ENCODE measurements at regions not wholly inside any gene's neighbourhood (a gene's known extent, or its start where the extent isn't known, plus 50 kb on each side); places are given as distances from the start of the nearest gene placed in this dataset.

GRCh38 chr20:40110311-40110831, 578.7 kb downstream of the MAFB start:
- no peaks in the 10 kb centered on the region for H3K27me3 ChIP-seq
- 26 to 41% (median 33%) methylated on average over 4 of the region's 4 CpGs for WGBS, 3 donors
- H3K36me3 ChIP-seq, result no peaks in the 10 kb centered on the region
- TF ChIP-seq EP300 (IDR thresholded peaks at IDR 0.05) (no peak), POLR2A (IDR thresholded peaks at IDR 0.05) (no peak)
- H3K27ac ChIP-seq, result no peak overlapping the region
- H3K4me1 ChIP-seq (ENCODE audit: insufficient read depth), result no peaks in the 10 kb centered on the region
- no peaks in the 10 kb centered on the region for H3K9me3 ChIP-seq
- intact Hi-C loops (cut with DNase I), result no loop called here
- H3K4me3 ChIP-seq, result no peak overlapping the region
- no peak for DNase-seq

- WGBS, 3 donors, result 26 to 38% (median 29%) methylated on average over 5 of the region's 5 CpGs
- Histone ChIP-seq H3K36me3 (no peaks in the 10 kb centered on the region), H3K27ac (no peak overlapping the region), H3K4me3 (no peak overlapping the region), H3K4me1 (ENCODE audit: insufficient read depth) (no peaks in the 10 kb centered on the region), H3K9me3 (no peaks in the 10 kb centered on the region), H3K27me3 (no peaks in the 10 kb centered on the region)
- intact Hi-C loops (cut with DNase I), result no loop called here
- DNase-seq, result no peak
- no peak for TF ChIP-seq POLR2A (IDR thresholded peaks at IDR 0.05)
These were observed 579.9 kb downstream of the MAFB start for GRCh38 chr20:40109136-40109535.

- Histone ChIP-seq H3K9me3 (no peaks in the 10 kb centered on the region), H3K4me3 (no peak overlapping the region), H3K4me1 (ENCODE audit: insufficient read depth) (no peaks in the 10 kb centered on the region), H3K27ac (no peak overlapping the region), H3K27me3 (no peaks in the 10 kb centered on the region), H3K36me3 (no peaks in the 10 kb centered on the region)
- intact Hi-C loops (cut with DNase I), result no loop called here
- DNase-seq, result no peak
- 84 to 87% (median 84%) methylated on average over 7 of the region's 7 CpGs for WGBS, 3 donors
- no peak for TF ChIP-seq POLR2A (IDR thresholded peaks at IDR 0.05)
- no peak for TF ChIP-seq EP300 (IDR thresholded peaks at IDR 0.05)
- no peak for TF ChIP-seq CTCF (IDR thresholded peaks at IDR 0.05)
These were observed 580.7 kb downstream of the MAFB start for GRCh38 chr20:40108321-40108720.

- intact Hi-C loops (cut with DNase I), result no loop called here
- no peak for TF ChIP-seq CTCF (IDR thresholded peaks at IDR 0.05)
- TF ChIP-seq POLR2A (IDR thresholded peaks at IDR 0.05), result no peak
- no peak for TF ChIP-seq EP300 (IDR thresholded peaks at IDR 0.05)
- H3K9me3 ChIP-seq, result no peaks in the 10 kb centered on the region
- H3K27me3 ChIP-seq, result no peaks in the 10 kb centered on the region
- H3K36me3 ChIP-seq, result no peaks in the 10 kb centered on the region
- H3K4me1 ChIP-seq (ENCODE audit: insufficient read depth), result no peaks in the 10 kb centered on the region
- H3K4me3 ChIP-seq, result no peak overlapping the region
- no peak for DNase-seq
- WGBS, 3 donors, result 85 to 88% (median 87%) methylated on average over 5 of the region's 5 CpGs
- no peak overlapping the region for H3K27ac ChIP-seq
These were observed 584.1 kb downstream of the MAFB start for GRCh38 chr20:40104959-40105358.

- intact Hi-C loops (cut with DNase I), result no loop called here
These were observed 585.6 kb downstream of the MAFB start for GRCh38 chr20:40103420-40103819.

More at GRCh38 chr20:40103420-40103819, 585.6 kb downstream of the MAFB start:
- H3K9me3 ChIP-seq, result no peaks in the 10 kb centered on the region
- H3K27me3 ChIP-seq, result no peaks in the 10 kb centered on the region
- no peaks in the 10 kb centered on the region for H3K4me1 ChIP-seq (ENCODE audit: insufficient read depth)
- no peak for DNase-seq
- H3K4me3 ChIP-seq, result no peak overlapping the region
- TF ChIP-seq EP300 (IDR thresholded peaks at IDR 0.05), result no peak
- no peak for TF ChIP-seq POLR2A (IDR thresholded peaks at IDR 0.05)
- no peak for TF ChIP-seq CTCF (IDR thresholded peaks at IDR 0.05)
- no peaks in the 10 kb centered on the region for H3K36me3 ChIP-seq
- WGBS, 3 donors, result 83 to 91% (median 89%) methylated on average over 3 of the region's 3 CpGs
- no peak overlapping the region for H3K27ac ChIP-seq

Measured in ovary (tissue), 7 donors.